NB4 (cell line): ENCODE measurements at regions not wholly inside any gene's neighbourhood (a gene's known extent, or its start where the extent isn't known, plus 50 kb on each side); places are given as distances from the start of the nearest gene placed in this dataset.

Source experiments
- MAX ChIP-seq: IDR thresholded peaks from 2 replicates; pipeline ENCODE4 v1.6.1; 2011; ENCODE audit warnings: low read depth, low read length
- TF ChIP-seq, protein P1 (sequence below): IDR thresholded peaks from one replicate; pipeline ENCODE4 v1.5.1; 2012; ENCODE audit warnings: low read depth, low read length

- TF ChIP-seq, protein P1, sequence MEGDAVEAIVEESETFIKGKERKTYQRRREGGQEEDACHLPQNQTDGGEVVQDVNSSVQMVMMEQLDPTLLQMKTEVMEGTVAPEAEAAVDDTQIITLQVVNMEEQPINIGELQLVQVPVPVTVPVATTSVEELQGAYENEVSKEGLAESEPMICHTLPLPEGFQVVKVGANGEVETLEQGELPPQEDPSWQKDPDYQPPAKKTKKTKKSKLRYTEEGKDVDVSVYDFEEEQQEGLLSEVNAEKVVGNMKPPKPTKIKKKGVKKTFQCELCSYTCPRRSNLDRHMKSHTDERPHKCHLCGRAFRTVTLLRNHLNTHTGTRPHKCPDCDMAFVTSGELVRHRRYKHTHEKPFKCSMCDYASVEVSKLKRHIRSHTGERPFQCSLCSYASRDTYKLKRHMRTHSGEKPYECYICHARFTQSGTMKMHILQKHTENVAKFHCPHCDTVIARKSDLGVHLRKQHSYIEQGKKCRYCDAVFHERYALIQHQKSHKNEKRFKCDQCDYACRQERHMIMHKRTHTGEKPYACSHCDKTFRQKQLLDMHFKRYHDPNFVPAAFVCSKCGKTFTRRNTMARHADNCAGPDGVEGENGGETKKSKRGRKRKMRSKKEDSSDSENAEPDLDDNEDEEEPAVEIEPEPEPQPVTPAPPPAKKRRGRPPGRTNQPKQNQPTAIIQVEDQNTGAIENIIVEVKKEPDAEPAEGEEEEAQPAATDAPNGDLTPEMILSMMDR, result no peak
- TF ChIP-seq MAX, result no peak
Measured at GRCh38 chr15:58311556-58311955, 120.2 kb upstream of the LIPC start.
